ENCODE measurements at regions not wholly inside any gene's neighbourhood (a gene's known extent, or its start where the extent isn't known, plus 50 kb on each side); places are given as distances from the start of the nearest gene placed in this dataset.
A peak's percentile ranks its signal among the peaks of the same experiment; 100 is the strongest.
"Not testable (repeated sequence)": the region's sequence is repeated elsewhere in the genome, so short reads cannot be mapped to it uniquely, and the experiment has no call there.

- no peak for DNase-seq (ENCODE audit: low read depth in 2 of 3, low spot score in 2 of 3)
Measured at GRCh38 chr13:44680746-44681355, 104.7 kb upstream of the TSC22D1 start.

- no peak for DNase-seq (ENCODE audit: low read depth in 2 of 3, low spot score in 2 of 3)
Measured at GRCh38 chr13:44679597-44679996, 103.5 kb upstream of the TSC22D1 start.

GRCh38 chr13:44678197-44678596 lies 102.1 kb upstream of the TSC22D1 start:
- DNase-seq (ENCODE audit: low read depth in 2 of 3, low spot score in 2 of 3), result no peak

GRCh38 chr13:44676534-44676933 lies 100.4 kb upstream of the TSC22D1 start:
- no peak for DNase-seq (ENCODE audit: low read depth in 2 of 3, low spot score in 2 of 3)

- DNase-seq (ENCODE audit: low read depth in 2 of 3, low spot score in 2 of 3), result no peak
Measured at GRCh38 chr13:44669534-44669933, 93.4 kb upstream of the TSC22D1 start.

GRCh38 chr13:44668688-44669087 lies 92.6 kb upstream of the TSC22D1 start:
- no peak for DNase-seq (ENCODE audit: low read depth in 2 of 3, low spot score in 2 of 3)

- DNase-seq (ENCODE audit: low read depth in 2 of 3, low spot score in 2 of 3), result no peak
Measured at GRCh38 chr13:44667943-44668342, 91.8 kb upstream of the TSC22D1 start.

GRCh38 chr13:44666538-44666937 lies 90.4 kb upstream of the TSC22D1 start:
- DNase-seq (ENCODE audit: low read depth in 2 of 3, low spot score in 2 of 3), result not testable (repeated sequence)

- DNase-seq (ENCODE audit: low read depth in 2 of 3, low spot score in 2 of 3), result no peak
Measured at GRCh38 chr13:44664308-44664707, 88.2 kb upstream of the TSC22D1 start.

- DNase-seq (ENCODE audit: low read depth in 2 of 3, low spot score in 2 of 3), result no peak
Measured at GRCh38 chr13:44662515-44662914, 86.4 kb upstream of the TSC22D1 start.

GRCh38 chr13:44661936-44662335 lies 85.8 kb upstream of the TSC22D1 start:
- no peak for DNase-seq (ENCODE audit: low read depth in 2 of 3, low spot score in 2 of 3)

- DNase-seq (ENCODE audit: low read depth in 2 of 3, low spot score in 2 of 3), result no peak
Measured at GRCh38 chr13:44660050-44660449, 83.9 kb upstream of the TSC22D1 start.

- DNase-seq (ENCODE audit: low read depth in 2 of 3, low spot score in 2 of 3), result no peak
Measured at GRCh38 chr13:44652962-44653660, 77.0 kb upstream of the TSC22D1 start.

GRCh38 chr13:44652168-44652567 lies 76.0 kb upstream of the TSC22D1 start:
- no peak for DNase-seq (ENCODE audit: low read depth in 2 of 3, low spot score in 2 of 3)

GRCh38 chr13:44651724-44652123 lies 75.6 kb upstream of the TSC22D1 start:
- no peak for DNase-seq (ENCODE audit: low read depth in 2 of 3, low spot score in 2 of 3)

GRCh38 chr13:44651209-44651608 lies 75.1 kb upstream of the TSC22D1 start:
- DNase-seq (ENCODE audit: low read depth in 2 of 3, low spot score in 2 of 3), result no peak

- DNase-seq (ENCODE audit: low read depth in 2 of 3, low spot score in 2 of 3), result no peak
Measured at GRCh38 chr13:44649834-44650233, 73.7 kb upstream of the TSC22D1 start.

- DNase-seq (ENCODE audit: low read depth in 2 of 3, low spot score in 2 of 3), result no peak
Measured at GRCh38 chr13:44649104-44649428, 72.9 kb upstream of the TSC22D1 start.

GRCh38 chr13:44648392-44649103 lies 72.4 kb upstream of the TSC22D1 start:
- peak in 1 of 3 donors; percentile 34 for DNase-seq (ENCODE audit: low read depth in 2 of 3, low spot score in 2 of 3)

- not testable (repeated sequence) for DNase-seq (ENCODE audit: low read depth in 2 of 3, low spot score in 2 of 3)
Measured at GRCh38 chr13:44647560-44647959, 71.4 kb upstream of the TSC22D1 start.

GRCh38 chr13:44646044-44646443 lies 69.9 kb upstream of the TSC22D1 start:
- DNase-seq (ENCODE audit: low read depth in 2 of 3, low spot score in 2 of 3), result no peak

- no peak for DNase-seq (ENCODE audit: low read depth in 2 of 3, low spot score in 2 of 3)
Measured at GRCh38 chr13:44643256-44643655, 67.1 kb upstream of the TSC22D1 start.
